ENCODE measurements at regions not wholly inside any gene's neighbourhood (a gene's known extent, or its start where the extent isn't known, plus 50 kb on each side); places are given as distances from the start of the nearest gene placed in this dataset.

- no peak for DNase-seq
- H3K27me3 ChIP-seq = no peaks in the 10 kb centered on the region
- TF ChIP-seq CTCF (IDR thresholded peaks at IDR 0.05) = no peak
- H3K9ac ChIP-seq (ENCODE audit: low read depth in 2 of 2, low read length in 2 of 2) = no peak overlapping the region
- intact Hi-C loops (cut with DNase I) = no loop called here
- H3K4me3 ChIP-seq = no peak overlapping the region
- no peak overlapping the region for H3K27ac ChIP-seq
- H3K36me3 ChIP-seq = no peaks in the 10 kb centered on the region
- H3K4me1 ChIP-seq = no peaks in the 10 kb centered on the region
- no peaks in the 10 kb centered on the region for H3K9me3 ChIP-seq
Measured at GRCh38 chr16:26220894-26221293, 529.1 kb downstream of the HS3ST4 start.

DNA sequence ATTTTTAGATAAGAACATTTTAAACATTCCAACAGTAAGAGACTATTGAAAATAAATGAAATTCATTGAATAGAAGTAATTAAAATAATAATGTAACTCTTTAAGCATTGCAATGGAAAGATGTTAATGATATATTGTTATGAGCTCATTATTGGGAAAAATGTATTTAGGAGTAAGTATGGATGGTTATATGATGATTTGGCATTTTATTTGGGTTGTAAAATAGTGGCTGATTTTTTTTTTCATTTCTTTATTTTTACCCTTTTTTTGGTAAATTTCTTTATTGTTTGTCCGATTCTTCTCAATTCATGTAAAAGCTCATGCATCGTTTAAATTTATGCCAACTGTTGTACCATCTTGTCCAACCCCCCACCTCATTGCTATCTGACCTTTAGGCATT lies 539.9 kb downstream of the HS3ST4 start:
- no peaks in the 10 kb centered on the region for H3K9me3 ChIP-seq
- H3K27me3 ChIP-seq = no peaks in the 10 kb centered on the region
- H3K4me1 ChIP-seq = no peaks in the 10 kb centered on the region
- no peak overlapping the region for H3K4me3 ChIP-seq
- H3K27ac ChIP-seq = no peak overlapping the region
- no peak for TF ChIP-seq CTCF (IDR thresholded peaks at IDR 0.05)
- no peak overlapping the region for H3K9ac ChIP-seq (ENCODE audit: low read depth in 2 of 2, low read length in 2 of 2)
- DNase-seq = no peak
- no peaks in the 10 kb centered on the region for H3K36me3 ChIP-seq
- intact Hi-C loops (cut with DNase I) = no loop called here

- Histone ChIP-seq H3K4me3 (no peak overlapping the region), H3K36me3 (no peaks in the 10 kb centered on the region), H3K9ac (ENCODE audit: low read depth in 2 of 2, low read length in 2 of 2) (no peak overlapping the region), H3K27ac (no peak overlapping the region), H3K4me1 (no peaks in the 10 kb centered on the region), H3K27me3 (no peaks in the 10 kb centered on the region), H3K9me3 (no peaks in the 10 kb centered on the region)
- no peak for DNase-seq
- TF ChIP-seq CTCF (IDR thresholded peaks at IDR 0.05) = no peak
- intact Hi-C loops (cut with DNase I) = no loop called here
Measured at GRCh38 chr16:26240807-26241206, 549.0 kb downstream of the HS3ST4 start.

GRCh38 chr16:26247063-26247462 lies 555.3 kb downstream of the HS3ST4 start:
- no peaks in the 10 kb centered on the region for H3K9me3 ChIP-seq
- no peak for DNase-seq
- no peak overlapping the region for H3K27ac ChIP-seq
- no peak overlapping the region for H3K4me3 ChIP-seq
- no peak for TF ChIP-seq CTCF (IDR thresholded peaks at IDR 0.05)
- H3K9ac ChIP-seq (ENCODE audit: low read depth in 2 of 2, low read length in 2 of 2) = no peak overlapping the region
- H3K36me3 ChIP-seq = no peaks in the 10 kb centered on the region
- intact Hi-C loops (cut with DNase I) = no loop called here
- H3K4me1 ChIP-seq = no peaks in the 10 kb centered on the region
- H3K27me3 ChIP-seq = no peaks in the 10 kb centered on the region

GRCh38 chr16:26252598-26252997 lies 560.8 kb downstream of the HS3ST4 start:
- Histone ChIP-seq H3K9me3 (no peaks in the 10 kb centered on the region), H3K27me3 (no peaks in the 10 kb centered on the region), H3K4me1 (no peaks in the 10 kb centered on the region), H3K9ac (ENCODE audit: low read depth in 2 of 2, low read length in 2 of 2) (no peak overlapping the region), H3K27ac (no peak overlapping the region), H3K36me3 (no peaks in the 10 kb centered on the region), H3K4me3 (no peak overlapping the region)
- intact Hi-C loops (cut with DNase I) = no loop called here
- no peak for TF ChIP-seq CTCF (IDR thresholded peaks at IDR 0.05)
- no peak for DNase-seq

DNA sequence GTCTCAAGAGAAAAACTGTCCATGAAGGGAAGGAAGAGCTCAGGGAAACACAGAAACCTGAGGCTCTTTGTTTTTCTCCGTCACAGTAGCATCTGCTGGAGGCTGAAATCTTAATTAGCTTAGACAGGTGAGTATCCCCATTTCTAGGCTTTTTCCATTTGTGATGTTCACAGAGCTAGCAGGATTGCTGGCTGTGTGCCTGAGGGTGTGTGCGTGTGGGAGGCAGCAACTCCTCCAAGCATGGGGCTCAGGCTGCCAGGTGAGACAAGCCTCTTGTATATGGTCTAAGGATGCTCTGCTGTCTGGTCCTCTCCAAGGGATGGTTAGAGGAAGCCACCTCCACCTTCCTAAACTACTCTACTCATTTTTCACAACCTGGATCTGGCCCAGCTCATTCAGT lies 569.9 kb downstream of the HS3ST4 start:
- DNase-seq = no peak
- H3K4me1 ChIP-seq = no peaks in the 10 kb centered on the region
- H3K27me3 ChIP-seq = no peaks in the 10 kb centered on the region
- no peaks in the 10 kb centered on the region for H3K9me3 ChIP-seq
- no peak for TF ChIP-seq CTCF (IDR thresholded peaks at IDR 0.05)
- no peak overlapping the region for H3K9ac ChIP-seq (ENCODE audit: low read depth in 2 of 2, low read length in 2 of 2)
- H3K36me3 ChIP-seq = no peaks in the 10 kb centered on the region
- no peak overlapping the region for H3K27ac ChIP-seq
- H3K4me3 ChIP-seq = no peak overlapping the region
- intact Hi-C loops (cut with DNase I) = no loop called here
